ENCODE measurements at regions not wholly inside any gene's neighbourhood (a gene's known extent, or its start where the extent isn't known, plus 50 kb on each side); places are given as distances from the start of the nearest gene placed in this dataset.

DNA sequence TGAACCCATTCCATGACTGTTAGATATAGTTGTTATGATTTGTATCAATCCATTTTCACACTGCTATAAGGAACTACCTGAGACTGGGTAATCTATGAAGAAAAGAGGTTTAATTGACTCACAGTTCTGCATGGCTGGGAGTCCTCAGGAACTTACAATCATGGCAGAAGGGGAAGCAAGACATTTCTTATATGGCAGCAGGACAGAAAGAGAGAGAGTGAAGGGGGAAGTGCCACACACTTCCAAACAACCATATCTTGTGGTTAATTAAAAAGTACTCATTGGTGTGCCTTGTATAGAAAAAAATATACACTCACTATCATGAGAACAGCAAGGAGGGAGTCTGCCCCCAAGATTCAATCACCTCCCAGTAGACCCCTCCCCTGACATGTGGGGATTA, 137.6 kb upstream of the NBPF11 start:
- TF ChIP-seq POLR2A (IDR thresholded peaks at IDR 0.05) (no peak), CTCF (IDR thresholded peaks at IDR 0.05) (no peak)

All from testis (tissue), 2 donors.